Body of pancreas (tissue), 4 donors: ENCODE measurements at regions not wholly inside any gene's neighbourhood (a gene's known extent, or its start where the extent isn't known, plus 50 kb on each side); places are given as distances from the start of the nearest gene placed in this dataset.

ENCODE experiments used
- ATAC-seq: fragments of 150-250 bp; one replicate; pipeline ENCODE4 v1.9.1; 2016
- DNase-seq, 4 donors: peaks; one replicate each; pipeline ENCODE4 v3.0.0-alpha.2; 2019
- H3K27ac ChIP-seq, 4 donors: fragments of 200-600 bp; sonication (generic); 1 replicate in 3 of 4; 2 replicates in 1 of 4; pipeline versions ENCODE4 v1.5.1 to v1.6.1; 2016 to 2019; ENCODE audit warnings: mild to moderate bottlenecking in 1 of 4, mixed read lengths in 1 of 4, moderate library complexity in 1 of 4
- H3K27me3 ChIP-seq, 2 donors: fragments of 200-600 bp; sonication (generic); one replicate each; pipeline ENCODE4 v1.6.0; 2016; ENCODE audit warnings: mild to moderate bottlenecking in 1 of 2
- H3K36me3 ChIP-seq, 2 donors: fragments of 200-600 bp; sonication (generic); replicated peaks in 1 of 2; 2 replicates each; pipeline ENCODE4 v1.5.1; 2016; ENCODE audit warnings: low read depth in 2 of 2; ENCODE audit not compliant: insufficient read depth in 1 of 2
- H3K4me1 ChIP-seq: fragments of 200-600 bp; sonication (generic); one replicate; pipeline ENCODE4 v1.6.0; 2016
- H3K4me3 ChIP-seq, 2 donors: fragments of 200-600 bp; sonication (generic); 1 replicate in 1 of 2; 2 replicates in 1 of 2; pipeline ENCODE4 v1.5.1; 2016 to 2019
- H3K9me3 ChIP-seq, 3 donors: fragments of 200-600 bp; sonication (generic); 1 replicate in 2 of 3; 2 replicates in 1 of 3; pipeline ENCODE4 v1.5.1; 2016
- POLR2A ChIP-seq, 3 donors: fragments of 450-650 bp; IDR thresholded peaks; one replicate each; pipeline ENCODE4 v1.6.1; 2016; ENCODE audit warnings: antibody characterized with exemption in 3 of 3, mild to moderate bottlenecking in 2 of 3
- WGBS, 2 donors: methylation state at CpG; one replicate each; pipeline ENCODE4 v1.1.5; 2017; 5-methylcytosine and 5-hydroxymethylcytosine counted together
- intact Hi-C: fragments of 100-400 bp; cut with DNase I; formaldehyde crosslinking; loops from one replicate; pipeline ENCODE4 v1.15.1; 2023
- TF ChIP-seq, protein P1 (sequence below), 7 experiments: fragments of 450-650 bp in 4 of 7; fragments of 200-600 bp in 3 of 7; sonication (generic) in 3 of 7; IDR thresholded peaks; one replicate each; pipeline ENCODE4 v1.5.1; 2016 to 2019; ENCODE audit warnings: antibody characterized with exemption in 7 of 7

DNA sequence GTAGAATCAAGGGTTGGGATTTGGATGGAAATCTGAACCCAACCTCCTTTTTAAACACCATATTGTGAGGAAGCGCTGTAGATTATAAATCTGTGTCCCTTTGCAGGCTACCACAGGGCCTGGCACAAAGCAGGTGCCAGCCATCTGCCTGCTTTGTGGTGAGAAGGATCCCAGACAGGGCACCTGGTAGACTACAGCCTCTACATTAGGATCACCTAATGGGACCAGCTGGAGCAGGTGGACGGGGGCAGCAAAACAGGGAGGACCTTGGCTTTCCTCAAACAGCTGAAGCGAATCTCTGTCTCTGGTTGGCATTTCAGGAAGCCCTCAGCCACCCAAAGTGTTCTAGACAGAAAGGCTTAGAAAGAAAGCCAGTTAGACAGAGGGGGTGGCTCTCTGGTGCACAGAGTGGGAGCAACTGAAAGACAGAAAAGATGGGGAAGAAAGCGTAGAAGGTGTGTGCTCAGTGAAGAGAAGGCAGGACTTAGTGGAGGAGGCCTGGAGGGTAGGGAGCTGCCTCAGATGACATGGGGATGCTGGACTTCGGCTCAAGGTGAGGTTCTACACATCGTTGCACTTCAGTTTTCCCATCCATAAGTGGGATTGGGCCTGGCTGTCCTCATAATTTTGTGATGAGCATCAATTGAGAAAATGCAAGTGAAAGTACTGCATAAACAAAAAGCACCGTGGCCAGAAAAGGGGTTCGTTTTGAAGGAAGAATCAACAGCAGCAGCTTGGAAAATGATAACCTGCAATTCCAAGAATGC, 350.8 kb downstream of the CYRIA start:
- Histone ChIP-seq H3K9me3 (no peaks in the 10 kb centered on the region), H3K27ac (no peak overlapping the region), H3K36me3 (no peaks in the 10 kb centered on the region), H3K4me1 (no peaks in the 10 kb centered on the region), H3K27me3 (no peaks in the 10 kb centered on the region), H3K4me3 (no peak overlapping the region)
- DNase-seq, result no peak
- intact Hi-C loops, result no loop called here
- TF ChIP-seq, protein P1, sequence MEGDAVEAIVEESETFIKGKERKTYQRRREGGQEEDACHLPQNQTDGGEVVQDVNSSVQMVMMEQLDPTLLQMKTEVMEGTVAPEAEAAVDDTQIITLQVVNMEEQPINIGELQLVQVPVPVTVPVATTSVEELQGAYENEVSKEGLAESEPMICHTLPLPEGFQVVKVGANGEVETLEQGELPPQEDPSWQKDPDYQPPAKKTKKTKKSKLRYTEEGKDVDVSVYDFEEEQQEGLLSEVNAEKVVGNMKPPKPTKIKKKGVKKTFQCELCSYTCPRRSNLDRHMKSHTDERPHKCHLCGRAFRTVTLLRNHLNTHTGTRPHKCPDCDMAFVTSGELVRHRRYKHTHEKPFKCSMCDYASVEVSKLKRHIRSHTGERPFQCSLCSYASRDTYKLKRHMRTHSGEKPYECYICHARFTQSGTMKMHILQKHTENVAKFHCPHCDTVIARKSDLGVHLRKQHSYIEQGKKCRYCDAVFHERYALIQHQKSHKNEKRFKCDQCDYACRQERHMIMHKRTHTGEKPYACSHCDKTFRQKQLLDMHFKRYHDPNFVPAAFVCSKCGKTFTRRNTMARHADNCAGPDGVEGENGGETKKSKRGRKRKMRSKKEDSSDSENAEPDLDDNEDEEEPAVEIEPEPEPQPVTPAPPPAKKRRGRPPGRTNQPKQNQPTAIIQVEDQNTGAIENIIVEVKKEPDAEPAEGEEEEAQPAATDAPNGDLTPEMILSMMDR (IDR thresholded peaks at IDR 0.05), result no peak
- no peak for TF ChIP-seq POLR2A (IDR thresholded peaks at IDR 0.05)
- WGBS, 2 donors, result 72 to 77% methylated on average over 8 of the region's 8 CpGs
- ATAC-seq, result no peak

DNA sequence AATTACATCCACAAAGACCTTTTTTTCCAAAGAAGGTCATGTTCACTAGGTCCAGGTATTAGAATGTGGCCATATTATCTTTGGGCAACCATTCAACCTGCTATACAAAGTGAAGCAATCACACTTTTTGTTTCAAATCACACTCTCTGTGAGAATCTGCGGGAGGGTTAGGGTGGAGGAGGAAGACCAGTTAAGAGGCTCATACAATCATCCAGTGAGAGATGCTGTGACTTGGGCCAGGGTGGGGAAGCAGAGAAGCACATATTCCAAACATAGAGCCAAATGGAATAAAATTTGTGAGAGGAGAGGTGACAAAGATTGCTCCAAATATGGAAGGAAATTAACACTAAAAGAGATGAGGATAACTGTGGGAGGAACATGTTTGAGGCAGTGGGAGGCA, 351.6 kb downstream of the CYRIA start:
- Histone ChIP-seq H3K4me1 (no peaks in the 10 kb centered on the region), H3K36me3 (no peaks in the 10 kb centered on the region), H3K4me3 (no peak overlapping the region), H3K27me3 (no peaks in the 10 kb centered on the region), H3K9me3 (no peaks in the 10 kb centered on the region), H3K27ac (no peak overlapping the region)
- 73 to 79% methylated on average over 1 of the region's 1 CpG for WGBS, 2 donors
- intact Hi-C loops, result no loop called here
- no peak for ATAC-seq
- no peak for DNase-seq
- TF ChIP-seq POLR2A (IDR thresholded peaks at IDR 0.05), result no peak
- TF ChIP-seq, protein P1 (IDR thresholded peaks at IDR 0.05), result no peak

DNA sequence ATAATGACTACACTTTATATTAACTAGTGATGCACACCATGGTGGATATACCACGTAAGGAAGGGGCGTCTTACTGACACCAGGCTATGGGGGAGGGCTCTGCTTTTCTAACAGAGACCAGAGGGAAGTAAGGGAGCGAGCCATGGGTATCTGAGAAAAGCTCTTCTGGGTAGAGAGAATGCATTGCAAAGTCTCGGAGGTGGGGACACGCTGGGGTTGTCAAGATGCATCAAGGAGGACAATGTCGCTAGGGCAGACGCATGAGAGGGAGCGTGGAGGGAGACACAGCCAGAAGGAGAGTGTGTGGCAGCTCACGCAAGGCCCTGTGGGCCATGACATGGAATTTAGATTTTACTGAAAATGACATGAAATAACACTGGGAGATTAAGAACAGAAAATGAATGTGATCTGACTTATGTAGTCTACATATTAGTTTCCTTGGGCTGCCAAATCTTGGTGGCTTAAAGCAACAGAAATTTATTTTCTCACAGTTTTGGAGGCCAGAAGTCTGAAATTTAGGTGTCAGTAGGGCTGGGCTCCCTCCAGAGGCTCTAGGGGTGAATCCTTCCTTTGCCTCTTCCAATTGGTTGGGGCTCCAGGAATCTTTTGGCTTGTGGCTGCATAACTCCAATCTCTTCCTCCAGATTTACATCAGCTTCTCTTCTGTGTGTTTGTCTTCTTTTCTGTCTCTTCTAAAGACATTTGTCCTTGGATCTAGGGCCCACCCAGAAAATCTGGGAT, 352.2 kb downstream of the CYRIA start:
- intact Hi-C loops, result no loop called here
- DNase-seq (no peak), ATAC-seq (no peak)
- no peak for TF ChIP-seq POLR2A (IDR thresholded peaks at IDR 0.05)
- TF ChIP-seq, protein P1 (IDR thresholded peaks at IDR 0.05), result no peak
- Histone ChIP-seq H3K27me3 (no peaks in the 10 kb centered on the region), H3K27ac (no peak overlapping the region), H3K36me3 (no peaks in the 10 kb centered on the region), H3K9me3 (no peaks in the 10 kb centered on the region), H3K4me1 (no peaks in the 10 kb centered on the region), H3K4me3 (no peak overlapping the region)
- 81 to 91% methylated on average over 9 of the region's 9 CpGs for WGBS, 2 donors

DNA sequence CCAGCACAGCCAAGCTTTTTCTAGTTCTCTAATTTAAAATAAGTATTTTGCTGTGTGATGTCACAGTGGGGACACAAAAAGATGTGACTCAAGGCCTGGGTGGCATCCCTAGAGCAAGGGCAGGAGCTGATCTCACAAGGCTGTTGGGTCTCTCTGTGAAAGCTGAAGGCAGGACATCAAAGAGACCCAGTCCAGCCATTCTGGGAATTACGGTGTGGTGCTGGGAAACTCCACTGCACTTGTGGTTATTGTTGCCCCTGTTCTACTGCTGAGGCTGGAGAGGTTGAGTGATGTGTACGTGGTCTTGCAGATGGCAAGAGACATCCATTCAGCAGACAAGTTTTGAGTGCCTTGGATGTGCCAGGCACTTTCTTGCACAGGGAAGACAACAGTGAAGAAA, 352.9 kb downstream of the CYRIA start:
- TF ChIP-seq, protein P1 (IDR thresholded peaks at IDR 0.05), result no peak
- no peak for TF ChIP-seq POLR2A (IDR thresholded peaks at IDR 0.05)
- no peak for DNase-seq
- 67 to 87% methylated on average over 1 to 2 of the region's 2 CpGs for WGBS, 2 donors

More for the DNA sequence above, 352.9 kb downstream of the CYRIA start:
- H3K27ac ChIP-seq, result no peak overlapping the region
- no peak overlapping the region for H3K4me3 ChIP-seq
- no peak for ATAC-seq
- no peaks in the 10 kb centered on the region for H3K27me3 ChIP-seq
- no peaks in the 10 kb centered on the region for H3K4me1 ChIP-seq
- no peaks in the 10 kb centered on the region for H3K9me3 ChIP-seq
- no peaks in the 10 kb centered on the region for H3K36me3 ChIP-seq
- intact Hi-C loops, result no loop called here
